Trophoblast cell (in vitro differentiated cells and primary cell): ENCODE measurements at regions not wholly inside any gene's neighbourhood (a gene's known extent, or its start where the extent isn't known, plus 50 kb on each side); places are given as distances from the start of the nearest gene placed in this dataset.

Experiments used
- DNase-seq, 2 donors: peaks; one replicate each; pipeline ENCODE4 v3.0.0-alpha.2; 2016
- H2AFZ ChIP-seq: 2 replicates; pipeline ENCODE4 v1.6.1; 2013; ENCODE audit warnings: low read length, moderate library complexity, mild to moderate bottlenecking; ENCODE audit not compliant: insufficient read depth, poor library complexity
- H2AK5ac ChIP-seq: 2 replicates; pipeline ENCODE4 v1.6.1; 2013; ENCODE audit warnings: mild to moderate bottlenecking, low read length
- H2BK120ac ChIP-seq: 2 replicates; pipeline ENCODE4 v1.6.1; 2013; ENCODE audit warnings: low read length, mild to moderate bottlenecking, moderate library complexity; ENCODE audit not compliant: insufficient read depth, poor library complexity
- H2BK12ac ChIP-seq: 2 replicates; pipeline ENCODE4 v1.6.1; 2013; ENCODE audit warnings: mild to moderate bottlenecking, low read length, moderate library complexity
- H2BK5ac ChIP-seq: 2 replicates; pipeline ENCODE4 v1.6.1; 2013; ENCODE audit warnings: low read length, low read depth, moderate library complexity, mild to moderate bottlenecking; ENCODE audit not compliant: poor library complexity
- H3K14ac ChIP-seq: 2 replicates; pipeline ENCODE4 v1.6.1; 2013; ENCODE audit warnings: mild to moderate bottlenecking, low read length
- H3K18ac ChIP-seq: 2 replicates; pipeline ENCODE4 v1.6.1; 2013; ENCODE audit warnings: mild to moderate bottlenecking, low read length
- H3K23ac ChIP-seq: 2 replicates; pipeline ENCODE4 v1.6.1; 2013; ENCODE audit warnings: low read length
- H3K27ac ChIP-seq: 2 replicates; pipeline ENCODE4 v1.5.1; 2013; ENCODE audit warnings: low read depth, mild to moderate bottlenecking, inconsistent platforms, low read length, moderate library complexity
- H3K27me3 ChIP-seq: 2 replicates; pipeline ENCODE4 v1.6.1; 2013; ENCODE audit warnings: inconsistent platforms, mild to moderate bottlenecking, low read length, moderate library complexity; ENCODE audit not compliant: insufficient read depth
- H3K36me3 ChIP-seq, 2 experiments: 1 replicate in 1 of 2; 2 replicates in 1 of 2; pipeline ENCODE4 v1.6.1; 2013; ENCODE audit warnings: low read length in 2 of 2, mild to moderate bottlenecking in 2 of 2, moderate library complexity in 1 of 2; ENCODE audit not compliant: insufficient read depth in 2 of 2, control insufficient read depth in 1 of 2
- H3K4ac ChIP-seq: 2 replicates; pipeline ENCODE4 v1.6.1; 2013; ENCODE audit warnings: low read depth, mild to moderate bottlenecking, low read length, moderate library complexity
- H3K4me1 ChIP-seq, 2 experiments: 1 replicate in 1 of 2; 2 replicates in 1 of 2; pipeline ENCODE4 v1.6.1; 2013; ENCODE audit warnings: low read length in 2 of 2, mild to moderate bottlenecking in 2 of 2, moderate library complexity in 1 of 2; ENCODE audit not compliant: insufficient read depth in 2 of 2, control insufficient read depth in 1 of 2
- H3K4me2 ChIP-seq: 2 replicates; pipeline ENCODE4 v1.6.1; 2013; ENCODE audit warnings: inconsistent platforms, mild to moderate bottlenecking, low read length, moderate library complexity
- H3K4me3 ChIP-seq: 2 replicates; pipeline ENCODE4 v1.5.1; 2013; ENCODE audit warnings: mild to moderate bottlenecking, low read depth, low read length, inconsistent platforms
- H3K79me1 ChIP-seq: one replicate; pipeline ENCODE4 v1.6.1; 2013; ENCODE audit warnings: low read length
- H3K79me2 ChIP-seq: 2 replicates; pipeline ENCODE4 v1.6.1; 2013; ENCODE audit warnings: low read length, mild to moderate bottlenecking; ENCODE audit not compliant: control insufficient read depth, insufficient read depth, poor library complexity
- H3K9ac ChIP-seq: 2 replicates; pipeline ENCODE4 v1.6.1; 2013; ENCODE audit warnings: mild to moderate bottlenecking, low read length
- H3K9me3 ChIP-seq: 2 replicates; pipeline ENCODE4 v1.6.1; 2013; ENCODE audit warnings: low read depth, mild to moderate bottlenecking, control low read depth, inconsistent platforms, low read length; ENCODE audit not compliant: insufficient read depth
- H4K12ac ChIP-seq: 2 replicates; pipeline ENCODE4 v1.6.1; 2013; ENCODE audit warnings: low read depth, mild to moderate bottlenecking, low read length, moderate library complexity
- H4K8ac ChIP-seq: 2 replicates; pipeline ENCODE4 v1.6.1; 2013; ENCODE audit warnings: low read depth, mild to moderate bottlenecking, low read length, moderate library complexity
- H4K91ac ChIP-seq: one replicate; pipeline ENCODE4 v1.6.1; 2013; ENCODE audit warnings: low read depth, mild to moderate bottlenecking, low read length, moderate library complexity
- WGBS: extraction: QIAGEN DNeasy Blood & Tissue Kit; methylation state at CpG from one replicate; pipeline ENCODE4 v1.1.7; 2013; ENCODE audit warnings: missing lambda C conversion rate; ENCODE audit not compliant: insufficient read length, insufficient coverage; ENCODE audit errors: extremely low coverage; 5-methylcytosine and 5-hydroxymethylcytosine counted together

DNA sequence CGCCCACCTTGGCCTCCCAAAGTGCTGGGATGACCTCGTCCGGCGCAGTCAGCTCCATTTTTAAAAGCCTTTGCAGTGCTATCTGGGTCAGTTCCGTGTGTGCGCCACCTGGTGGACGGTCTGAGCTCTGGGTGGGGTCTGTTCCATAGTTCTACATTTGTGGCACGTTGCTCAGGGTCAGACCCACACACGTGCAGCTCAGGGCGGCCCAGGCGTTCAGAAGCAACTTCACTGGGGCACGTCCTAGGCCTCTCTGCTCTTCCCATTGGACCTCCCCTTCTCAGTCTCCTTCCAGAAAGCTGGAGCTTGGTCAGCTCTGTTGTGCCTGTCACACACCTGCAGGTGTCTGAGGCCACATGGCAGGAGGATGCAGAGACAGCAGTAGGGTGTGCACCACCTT is 137.9 kb downstream of the DNAJB6 start:
- Histone ChIP-seq H3K18ac (no peak overlapping the region), H4K12ac (no peak overlapping the region), H3K9me3 (peaks cover 16% of the 10 kb centered on the region), H2BK12ac (no peak overlapping the region), H3K36me3 (no peaks in the 10 kb centered on the region), H2AFZ (no peak overlapping the region), H2AK5ac (no peak overlapping the region), H4K8ac (no peak overlapping the region), H3K4ac (no peak overlapping the region), H3K4me1 (no peaks in the 10 kb centered on the region), H4K91ac (no peak overlapping the region), H3K9ac (no peak overlapping the region), H3K27me3 (no peaks in the 10 kb centered on the region), H2BK120ac (no peak overlapping the region), H3K4me3 (no peak overlapping the region), H3K23ac (no peak overlapping the region), H3K79me1 (no peaks in the 10 kb centered on the region), H3K14ac (no peak overlapping the region), H3K4me2 (no peak overlapping the region), H3K27ac (no peak overlapping the region), H3K79me2 (no peaks in the 10 kb centered on the region), H2BK5ac (no peak overlapping the region)
- no CpG with 5 or more reads among the region's 12 CpGs for WGBS
- peak in 1 of 2 donors; percentile 65 for DNase-seq

- H3K79me2 ChIP-seq, result no peaks in the 10 kb centered on the region
- H3K4me2 ChIP-seq, result no peak overlapping the region
- H4K8ac ChIP-seq, result no peak overlapping the region
- DNase-seq, result no peak
- no peaks in the 10 kb centered on the region for H3K4me1 ChIP-seq
- H3K23ac ChIP-seq, result no peak overlapping the region
- no peak overlapping the region for H2BK5ac ChIP-seq
- H2BK120ac ChIP-seq, result no peak overlapping the region
- H3K9ac ChIP-seq, result no peak overlapping the region
- no peak overlapping the region for H3K14ac ChIP-seq
- H3K27me3 ChIP-seq, result no peaks in the 10 kb centered on the region
- no peak overlapping the region for H3K4me3 ChIP-seq
- H2AK5ac ChIP-seq, result no peak overlapping the region
- no peak overlapping the region for H3K27ac ChIP-seq
- no peak overlapping the region for H3K4ac ChIP-seq
- no peak overlapping the region for H4K12ac ChIP-seq
- H4K91ac ChIP-seq, result no peak overlapping the region
- no peaks in the 10 kb centered on the region for H3K79me1 ChIP-seq
- no peak overlapping the region for H3K18ac ChIP-seq
- no peak overlapping the region for H2BK12ac ChIP-seq
- H2AFZ ChIP-seq, result no peak overlapping the region
- no peaks in the 10 kb centered on the region for H3K36me3 ChIP-seq
- WGBS, result no CpG with 5 or more reads among the region's 6 CpGs
- H3K9me3 ChIP-seq, result peaks cover 15% of the 10 kb centered on the region
Observed at GRCh38 chr7:157475095-157475494, 138.3 kb downstream of the DNAJB6 start.

- Histone ChIP-seq H3K23ac (no peak overlapping the region), H2BK120ac (no peak overlapping the region), H4K8ac (no peak overlapping the region), H2AK5ac (no peak overlapping the region), H2AFZ (no peak overlapping the region), H3K27me3 (no peaks in the 10 kb centered on the region), H3K4me1 (no peaks in the 10 kb centered on the region), H3K4me3 (no peak overlapping the region), H3K4me2 (no peak overlapping the region), H3K27ac (no peak overlapping the region), H3K79me1 (no peaks in the 10 kb centered on the region), H3K14ac (no peak overlapping the region), H4K12ac (no peak overlapping the region), H3K79me2 (no peaks in the 10 kb centered on the region), H2BK12ac (no peak overlapping the region), H3K9ac (no peak overlapping the region), H3K4ac (no peak overlapping the region), H3K9me3 (peaks cover 14% of the 10 kb centered on the region), H4K91ac (no peak overlapping the region), H2BK5ac (no peak overlapping the region), H3K36me3 (no peaks in the 10 kb centered on the region), H3K18ac (no peak overlapping the region)
- no CpG with 5 or more reads among the region's 10 CpGs for WGBS
- no peak for DNase-seq
Observed at GRCh38 chr7:157475601-157476000, 138.8 kb downstream of the DNAJB6 start.

DNA sequence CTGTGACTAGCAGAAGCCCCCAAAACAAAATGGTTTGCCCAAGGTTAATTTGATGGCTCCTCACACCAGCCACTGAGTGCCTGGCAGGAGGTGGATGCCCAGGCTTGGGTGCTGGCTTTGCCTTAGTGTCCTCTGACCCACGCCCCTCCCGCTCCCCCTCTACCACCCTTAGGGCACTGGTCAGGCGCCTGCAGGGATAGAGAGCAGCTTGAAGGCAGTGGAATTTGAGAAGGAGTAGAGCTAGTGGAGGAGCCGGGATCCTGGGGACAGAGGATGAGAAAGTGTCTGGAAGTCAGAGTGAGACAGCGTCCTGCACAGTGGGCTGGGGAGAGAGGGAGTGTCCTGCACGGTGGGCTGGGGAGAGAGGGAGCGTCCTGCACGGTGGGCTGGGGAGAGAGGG is 139.4 kb downstream of the DNAJB6 start:
- no CpG with 5 or more reads among the region's 8 CpGs for WGBS
- Histone ChIP-seq H2AFZ (no peak overlapping the region), H3K4ac (no peak overlapping the region), H3K36me3 (no peaks in the 10 kb centered on the region), H3K9ac (no peak overlapping the region), H3K4me3 (no peak overlapping the region), H3K4me1 (no peaks in the 10 kb centered on the region), H2BK12ac (no peak overlapping the region), H4K12ac (no peak overlapping the region), H3K27me3 (no peaks in the 10 kb centered on the region), H3K27ac (no peak overlapping the region), H2BK120ac (no peak overlapping the region), H3K14ac (no peak overlapping the region), H3K9me3 (peaks cover 16% of the 10 kb centered on the region), H3K79me1 (no peaks in the 10 kb centered on the region), H3K18ac (no peak overlapping the region), H2AK5ac (no peak overlapping the region), H4K8ac (no peak overlapping the region), H3K79me2 (no peaks in the 10 kb centered on the region), H4K91ac (no peak overlapping the region), H2BK5ac (no peak overlapping the region), H3K23ac (no peak overlapping the region), H3K4me2 (no peak overlapping the region)
- DNase-seq, result no peak
